Stimulated activated CD8-positive, alpha-beta memory T cell treated with anti-CD3 and anti-CD28 coated beads, Interleukin-2, amount 100 ng/mL, for 1 hour (primary cell): ENCODE measurements at regions not wholly inside any gene's neighbourhood (a gene's known extent, or its start where the extent isn't known, plus 50 kb on each side); places are given as distances from the start of the nearest gene placed in this dataset.

Source experiments
- DNase-seq, 2 donors: peaks; one replicate each; pipeline ENCODE4 v3.0.0-alpha.2; 2020; ENCODE audit warnings: low read depth in 2 of 2

DNA sequence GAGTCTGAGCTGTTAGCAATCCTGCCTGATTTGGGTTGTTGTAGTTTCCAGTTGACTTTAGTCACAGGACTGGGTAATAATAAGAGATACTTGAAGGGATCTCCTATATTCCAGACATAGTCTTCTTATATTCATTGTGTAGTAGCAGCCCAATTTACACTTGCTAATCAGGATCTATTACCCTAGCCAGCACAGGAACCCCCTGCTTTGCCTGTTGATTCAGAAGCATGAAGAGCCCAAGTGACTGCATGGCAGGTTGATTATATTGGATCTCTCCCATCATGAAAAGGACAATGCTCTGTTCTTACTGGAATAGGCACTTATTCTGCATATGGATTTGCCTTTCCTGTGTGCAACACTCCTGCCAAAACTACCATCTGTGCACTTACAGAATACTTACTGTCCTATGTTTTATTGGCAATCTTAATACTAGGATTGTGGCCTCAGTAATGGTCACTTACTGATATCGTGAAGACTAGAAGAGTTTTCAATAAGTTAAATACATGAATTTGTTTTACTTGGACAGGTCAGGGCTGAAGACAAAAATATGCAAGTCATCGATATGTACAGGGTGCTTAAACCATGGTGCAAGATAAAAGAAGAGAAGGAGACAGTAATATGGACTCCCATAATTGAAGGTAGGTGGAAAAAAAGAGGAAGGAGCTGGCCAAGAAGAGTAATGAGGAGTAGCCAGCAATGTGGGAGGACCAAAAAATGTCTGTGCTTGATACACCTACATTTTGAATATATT lies 304.1 kb downstream of the MCTP2 start:
- DNase-seq: no peak

DNA sequence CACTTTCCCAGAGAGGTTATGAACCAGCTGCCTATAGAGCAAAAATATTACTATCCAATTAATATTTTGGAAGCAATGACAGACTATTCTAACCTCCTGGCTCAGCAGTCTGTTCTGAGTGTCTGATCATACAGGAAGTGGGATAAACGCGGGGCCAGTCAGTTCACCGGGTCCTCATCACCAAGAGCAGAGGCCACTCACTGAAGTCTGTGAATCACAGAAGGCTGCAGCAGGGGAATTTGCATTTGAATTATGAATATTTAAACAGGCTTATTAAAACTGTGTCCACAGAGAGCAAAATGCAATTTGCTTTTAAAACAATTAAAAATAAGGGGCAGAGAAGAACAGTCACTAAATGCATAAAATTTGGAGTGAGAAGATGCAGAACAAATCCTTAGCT lies 305.2 kb downstream of the MCTP2 start:
- DNase-seq: no peak

DNA sequence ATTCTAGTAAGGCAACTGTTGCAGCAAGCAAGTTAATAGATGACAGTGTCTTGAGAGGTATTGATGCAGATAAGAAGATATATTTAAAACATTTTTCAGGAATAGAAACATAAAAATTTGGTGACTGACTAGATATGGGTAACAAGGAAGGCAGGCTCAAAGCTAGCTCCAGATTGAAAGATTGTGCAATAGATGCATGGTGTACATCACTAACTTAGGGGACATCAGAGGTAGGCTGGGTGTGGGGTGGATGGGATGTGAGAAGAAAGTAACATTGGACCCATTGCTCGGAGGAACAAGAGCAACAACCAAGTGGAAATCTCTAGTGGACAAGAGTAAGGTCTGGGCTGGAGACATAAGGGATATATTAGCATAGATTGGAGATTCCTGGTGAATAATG lies 306.9 kb downstream of the MCTP2 start:
- no peak for DNase-seq

DNA sequence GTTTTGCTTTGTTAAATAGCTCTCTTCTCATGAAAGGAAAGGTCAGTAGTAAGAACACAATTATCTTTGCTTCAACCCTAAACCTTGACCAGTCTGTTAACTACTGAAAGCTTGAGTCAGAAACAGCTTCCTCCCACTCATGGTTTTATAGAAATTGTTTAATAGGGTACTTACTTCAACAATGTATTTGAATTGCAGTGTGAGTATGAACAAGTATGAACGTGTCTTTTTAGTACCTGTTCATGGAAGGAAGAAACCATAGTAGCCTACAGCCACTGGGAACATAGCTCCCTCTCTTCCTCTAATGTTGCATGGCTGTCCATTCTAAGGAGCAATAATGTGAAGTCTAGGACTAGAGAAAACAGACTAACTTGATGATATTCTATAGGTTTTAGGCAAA lies 311.0 kb downstream of the MCTP2 start:
- no peak for DNase-seq

DNA sequence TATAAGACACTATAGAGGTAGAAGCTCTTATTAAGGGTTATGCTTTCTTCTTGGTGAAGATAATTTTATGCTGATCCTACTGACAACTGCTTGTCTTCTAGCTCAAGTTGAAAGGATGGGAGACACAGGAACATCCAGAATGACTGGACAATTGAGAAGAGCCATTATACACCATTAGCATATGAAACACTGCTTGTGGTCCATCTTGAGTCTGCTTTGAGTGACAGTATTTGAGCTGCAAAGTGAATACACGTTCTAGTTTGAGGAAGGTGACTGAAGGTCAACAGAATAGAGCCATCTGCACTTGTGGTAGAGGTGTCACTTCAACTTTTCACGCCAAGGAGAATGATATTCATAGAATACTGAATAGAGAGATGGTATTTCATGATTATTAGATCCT lies 315.4 kb downstream of the MCTP2 start:
- DNase-seq: no peak

DNA sequence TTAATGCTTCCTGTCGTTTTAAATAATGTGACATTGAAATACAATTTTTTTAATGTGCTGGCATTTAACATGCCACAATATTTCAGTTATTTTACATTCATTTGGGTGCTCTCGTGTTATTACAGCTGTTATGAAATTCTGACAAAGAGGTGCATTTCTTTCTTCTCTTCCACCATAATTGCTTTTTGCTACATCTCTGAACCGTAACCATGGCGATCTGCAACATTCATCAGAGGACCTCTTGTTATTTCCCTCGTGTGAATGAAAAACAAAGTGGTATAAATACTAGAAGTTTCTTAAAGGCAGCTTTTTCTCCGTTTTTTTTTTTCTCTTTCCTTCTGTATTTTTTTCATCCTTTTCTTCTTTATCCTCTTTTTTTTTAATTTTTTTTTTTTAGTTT lies 316.4 kb downstream of the MCTP2 start:
- DNase-seq: no peak

DNA sequence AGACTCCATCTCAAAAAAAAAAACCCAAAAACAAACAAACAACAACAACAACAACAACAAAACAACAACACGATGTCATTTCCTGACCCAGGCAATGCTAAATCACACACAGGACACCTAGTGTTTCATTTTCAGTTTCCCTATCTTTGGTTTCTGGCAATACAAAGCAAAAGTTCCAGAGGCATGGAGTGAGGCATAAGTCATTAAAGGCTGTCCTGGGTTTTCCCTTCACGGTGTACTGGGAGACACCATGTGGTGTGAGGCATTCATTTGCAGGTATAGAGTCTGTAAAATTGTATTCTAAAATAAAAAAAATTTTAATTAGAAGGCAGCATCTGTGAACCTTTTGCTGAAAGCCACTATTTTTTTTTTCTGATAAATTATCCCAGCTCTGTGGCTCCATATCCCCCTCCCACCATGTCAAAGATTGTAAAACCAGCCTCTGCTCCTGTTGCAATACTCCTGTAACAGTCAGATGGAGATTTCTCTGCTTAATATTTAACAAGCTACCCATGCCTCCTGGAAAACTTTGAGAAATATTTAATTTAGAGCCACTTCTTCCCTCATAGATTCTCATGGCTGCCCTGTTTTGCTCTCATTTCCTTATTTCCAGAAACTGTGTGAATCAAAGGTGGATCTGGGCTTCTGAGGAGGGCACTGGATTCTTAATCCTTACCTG lies 324.6 kb downstream of the MCTP2 start:
- DNase-seq: no peak

DNA sequence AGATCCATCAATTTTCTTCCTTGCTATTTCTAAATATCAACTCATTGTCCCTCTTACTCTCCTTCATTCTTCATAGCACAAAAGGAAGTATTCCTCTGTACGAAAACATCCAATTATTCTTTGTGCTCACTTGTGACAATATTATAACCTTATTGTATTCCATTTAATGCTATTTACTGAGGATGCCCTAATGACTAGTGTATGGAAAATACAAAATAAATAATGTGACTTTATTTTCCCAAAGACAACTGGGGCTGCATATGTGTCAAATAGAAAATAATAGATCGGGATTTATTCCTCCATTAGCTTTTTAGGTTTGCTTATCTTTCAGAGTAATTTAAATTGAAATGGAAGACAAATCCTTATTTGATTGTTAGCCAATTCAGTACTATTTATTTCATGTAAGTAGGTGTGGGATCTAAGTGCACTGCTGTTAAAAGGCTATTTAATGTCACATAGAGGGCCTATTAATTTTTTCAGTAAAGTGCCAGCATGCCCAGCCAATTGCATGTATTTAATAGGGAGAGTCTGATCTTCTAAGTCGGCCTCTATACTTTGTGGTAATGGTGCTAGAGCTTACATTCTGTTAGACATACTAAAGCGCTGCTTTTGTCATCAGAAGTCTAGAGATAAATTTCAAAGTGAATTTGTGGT lies 329.8 kb downstream of the MCTP2 start:
- no peak for DNase-seq

DNA sequence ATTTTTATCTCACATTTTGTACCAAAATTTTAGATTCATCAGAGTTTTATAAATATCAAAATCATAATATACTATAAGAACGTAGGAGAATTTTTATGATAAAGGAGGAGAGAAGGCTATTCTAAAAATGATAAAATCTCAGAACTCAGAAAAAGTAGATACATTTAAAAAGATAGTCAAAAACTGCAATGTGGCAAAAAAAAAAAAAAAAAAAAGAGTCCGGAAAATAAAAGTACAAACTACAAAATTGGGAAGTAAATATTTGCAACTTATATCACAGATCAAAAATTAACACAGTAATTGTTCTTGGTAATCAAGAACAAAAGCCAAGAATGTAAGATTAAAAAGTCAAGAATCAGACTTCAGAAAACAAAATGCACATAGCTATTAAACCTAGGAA lies 332.1 kb downstream of the MCTP2 start:
- no peak for DNase-seq

DNA sequence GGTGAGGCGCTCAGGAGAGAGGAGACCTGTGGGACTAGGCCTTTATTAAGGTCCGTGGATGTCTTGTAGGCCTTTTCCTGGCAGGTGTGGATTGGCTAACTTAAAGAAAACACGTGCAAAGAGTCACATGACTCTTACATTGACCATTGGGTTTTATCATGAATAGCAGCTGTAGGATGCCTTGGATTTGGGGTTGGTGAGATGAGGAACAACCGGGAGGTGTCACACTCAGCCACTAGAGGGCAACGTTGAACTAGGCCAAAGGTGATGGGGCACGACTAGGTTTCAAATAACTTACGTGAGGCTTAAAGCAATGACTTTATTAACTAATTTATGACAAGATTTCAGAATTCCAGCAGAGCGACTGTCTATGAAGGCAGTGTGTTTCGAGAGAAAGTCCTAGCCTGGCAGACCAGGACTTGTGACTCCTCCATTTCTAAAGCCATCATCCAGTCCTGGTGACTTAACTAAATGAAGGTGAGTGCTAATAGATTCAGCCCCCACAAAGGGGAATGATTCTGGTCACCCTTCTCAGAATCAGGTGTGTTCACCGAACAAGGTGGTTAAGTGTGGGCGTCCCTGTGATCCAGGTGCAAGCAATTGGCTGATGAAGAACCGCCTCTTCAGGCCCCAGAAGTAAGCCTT lies 345.6 kb downstream of the MCTP2 start:
- DNase-seq: peak in 1 of 2 donors; percentile 9

DNA sequence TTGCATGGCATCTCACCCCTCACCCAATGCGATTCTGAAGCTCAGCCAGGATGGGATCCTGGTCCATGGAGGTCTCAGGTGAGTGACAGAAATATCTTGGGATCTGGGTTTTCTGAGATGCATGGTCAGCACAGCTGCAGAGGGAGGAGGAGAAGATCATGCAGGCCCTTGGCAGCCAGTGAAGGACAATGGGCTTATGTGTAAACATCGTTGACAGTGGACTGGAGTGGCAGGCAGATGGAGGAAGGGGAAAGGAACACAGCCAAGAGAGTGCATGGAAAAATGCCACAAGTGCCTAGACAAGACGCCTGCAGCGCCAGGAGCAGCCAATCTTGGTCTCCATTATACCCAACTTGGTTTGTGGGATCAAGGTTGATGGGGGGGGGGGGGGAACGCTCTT lies 347.9 kb downstream of the MCTP2 start:
- DNase-seq: no peak

DNA sequence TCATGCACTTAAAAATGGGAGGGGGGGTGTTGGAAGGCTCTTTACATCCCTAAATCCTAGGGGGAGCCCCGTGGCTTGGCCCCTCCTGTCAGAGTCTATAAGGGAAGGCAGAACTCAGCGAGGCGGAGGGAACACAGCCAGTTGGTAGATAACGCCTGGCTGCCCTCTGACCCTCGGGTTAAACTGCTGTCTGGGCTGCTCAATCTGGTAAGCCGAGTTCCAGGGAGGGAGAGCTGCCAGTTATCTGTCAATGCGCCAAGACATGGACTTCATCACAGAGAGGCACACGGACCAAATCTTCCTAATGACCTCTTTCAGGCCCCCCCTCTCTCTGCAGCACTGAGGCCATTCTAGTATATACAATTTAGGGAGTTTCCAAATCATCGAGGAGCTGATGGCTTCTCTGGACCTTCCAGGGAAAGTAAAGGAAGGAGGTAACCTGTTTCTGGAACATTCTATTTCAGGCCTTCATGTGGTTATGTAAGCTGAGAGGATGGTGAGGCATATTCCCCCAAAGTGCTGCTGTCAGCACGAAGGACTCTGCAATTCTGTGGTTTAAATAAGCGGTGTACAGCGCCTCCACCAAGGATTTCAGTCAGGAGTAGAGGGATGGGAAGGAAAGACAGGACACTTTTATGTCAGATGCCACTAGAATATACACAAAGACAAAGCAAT lies 349.0 kb downstream of the MCTP2 start:
- DNase-seq: no peak

DNA sequence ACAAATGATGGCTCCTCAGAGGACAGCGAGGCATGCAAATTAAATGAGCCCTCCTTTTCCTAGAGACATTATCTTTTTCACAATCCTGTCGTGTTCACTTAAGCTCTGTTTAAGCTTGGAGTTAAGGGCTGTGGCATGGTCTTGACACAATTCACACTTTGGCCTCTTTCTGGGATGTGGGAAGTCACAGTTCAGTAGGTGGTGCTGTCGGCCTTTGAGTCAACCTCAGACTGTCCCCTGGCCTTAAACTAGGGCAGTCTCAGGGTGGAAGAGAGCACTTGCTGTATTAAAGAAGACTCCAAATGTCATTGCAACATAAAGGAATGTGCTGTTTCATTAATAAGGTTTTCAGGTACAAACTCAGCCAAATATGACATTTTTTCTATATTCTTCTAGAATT lies 351.0 kb downstream of the MCTP2 start:
- no peak for DNase-seq

DNA sequence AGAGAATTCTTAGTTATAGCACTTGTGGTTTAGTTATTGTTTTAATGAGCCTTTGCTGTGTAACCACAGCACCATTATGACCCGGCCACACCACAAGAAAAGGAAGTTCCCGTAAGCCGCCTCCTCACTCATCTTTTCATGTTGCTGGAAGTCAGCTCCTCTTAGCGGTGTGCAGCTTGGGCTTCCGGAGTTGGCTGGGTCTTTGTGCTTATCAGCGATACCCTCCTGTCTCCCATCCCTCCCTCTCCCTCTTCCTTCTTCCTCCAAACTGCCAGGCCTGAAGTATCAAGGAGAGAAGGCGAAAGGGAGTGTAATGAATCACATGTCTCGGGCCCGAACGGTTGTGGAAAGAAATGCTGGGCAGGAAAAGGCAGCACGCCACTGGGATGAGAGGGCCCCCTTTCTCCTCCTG lies 353.5 kb downstream of the MCTP2 start:
- DNase-seq: peak in 1 of 2 donors; percentile 5

DNA sequence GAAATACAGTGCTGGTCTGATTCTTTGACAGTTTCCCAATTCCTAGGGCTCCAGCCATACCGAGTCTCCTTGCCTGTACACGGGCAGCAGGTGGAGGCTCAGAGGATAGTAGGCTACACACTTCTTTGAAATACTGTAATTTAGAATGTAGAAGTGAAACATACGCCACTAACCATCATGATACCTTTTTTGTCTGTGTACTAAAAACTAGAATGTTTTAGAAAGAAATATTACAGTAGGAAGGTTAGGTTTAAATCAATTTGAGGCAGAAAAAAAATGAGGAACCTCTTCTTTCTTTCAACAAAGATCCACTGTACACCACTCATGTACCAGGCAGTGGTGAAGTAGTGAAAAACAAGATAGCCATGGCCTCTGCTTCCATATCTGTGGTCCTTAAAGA lies 354.7 kb downstream of the MCTP2 start:
- DNase-seq: no peak

DNA sequence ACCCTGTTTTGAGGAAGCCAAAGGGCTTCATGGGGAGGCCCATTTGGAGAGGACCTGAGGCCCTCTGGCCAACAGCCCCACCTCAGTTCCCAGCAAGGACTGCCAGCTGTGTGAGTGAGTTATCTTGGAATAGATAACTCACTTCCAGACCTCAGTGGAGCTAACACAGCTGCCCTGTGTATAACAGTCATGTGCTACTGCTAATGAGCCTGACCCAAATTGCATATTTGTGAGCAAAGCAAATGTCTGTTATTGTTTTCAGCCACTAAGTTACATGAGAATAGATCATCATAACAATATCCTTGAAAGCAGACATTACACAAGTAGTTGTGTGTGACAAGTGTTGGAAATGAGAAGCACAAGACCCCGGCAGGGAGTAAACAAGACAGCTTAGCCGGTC lies 355.8 kb downstream of the MCTP2 start:
- no peak for DNase-seq

DNA sequence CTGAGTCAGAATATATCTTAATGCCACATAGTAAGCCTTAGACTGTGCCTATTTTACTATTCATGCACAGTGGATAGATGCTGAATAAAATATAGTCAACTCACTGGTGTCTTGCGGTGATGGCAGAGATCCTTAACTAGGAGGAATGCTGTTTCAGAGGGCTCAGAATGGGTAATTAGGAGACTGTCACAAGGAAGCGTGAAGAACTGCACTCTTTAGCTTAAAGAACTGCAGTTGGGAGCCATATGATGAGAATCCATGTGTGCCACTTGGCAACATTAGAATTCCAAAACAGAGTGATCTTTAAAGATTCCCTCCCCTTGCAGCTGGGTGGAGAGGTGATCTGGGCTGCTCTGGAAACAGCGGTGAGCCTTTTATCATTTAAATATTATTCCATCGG lies 357.6 kb downstream of the MCTP2 start:
- DNase-seq: no peak

DNA sequence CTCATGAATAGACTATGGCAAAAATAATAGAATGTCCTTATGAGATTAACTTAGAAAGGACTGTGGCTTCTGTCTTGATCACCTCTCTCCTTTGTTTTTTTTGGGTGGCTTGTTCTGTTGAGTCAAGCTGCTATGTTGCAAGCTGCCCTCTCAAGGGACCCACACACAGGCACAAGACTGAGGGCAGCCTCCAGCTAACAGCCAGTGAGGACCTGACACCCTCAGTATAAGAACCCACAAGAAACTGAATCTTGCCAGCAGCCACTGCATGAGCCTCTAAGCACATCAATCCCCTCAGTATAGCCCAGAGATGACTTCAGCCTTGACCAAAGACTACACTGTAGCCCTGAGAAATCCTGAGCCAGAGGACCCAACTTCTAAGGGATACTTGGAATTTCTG lies 361.1 kb downstream of the MCTP2 start:
- DNase-seq: no peak

DNA sequence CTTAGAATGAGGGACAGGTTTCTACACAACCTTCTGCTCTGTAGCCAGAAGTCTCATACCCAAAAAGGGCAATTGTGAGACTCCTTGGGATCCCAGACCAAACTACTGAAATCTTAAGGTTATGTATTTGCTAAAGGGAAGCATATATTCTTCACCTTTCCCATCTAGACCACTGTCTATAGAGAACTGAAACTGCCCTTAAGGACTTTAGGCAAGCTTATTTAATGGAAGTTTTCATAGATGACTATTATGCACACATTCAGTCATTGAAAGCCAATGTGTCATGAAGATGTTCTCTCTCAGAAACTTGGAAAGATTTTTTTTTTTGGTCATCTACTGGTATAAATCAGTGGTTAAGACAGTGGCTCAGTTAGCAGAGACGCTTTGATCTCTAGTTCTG lies 365.3 kb downstream of the MCTP2 start:
- no peak for DNase-seq

DNA sequence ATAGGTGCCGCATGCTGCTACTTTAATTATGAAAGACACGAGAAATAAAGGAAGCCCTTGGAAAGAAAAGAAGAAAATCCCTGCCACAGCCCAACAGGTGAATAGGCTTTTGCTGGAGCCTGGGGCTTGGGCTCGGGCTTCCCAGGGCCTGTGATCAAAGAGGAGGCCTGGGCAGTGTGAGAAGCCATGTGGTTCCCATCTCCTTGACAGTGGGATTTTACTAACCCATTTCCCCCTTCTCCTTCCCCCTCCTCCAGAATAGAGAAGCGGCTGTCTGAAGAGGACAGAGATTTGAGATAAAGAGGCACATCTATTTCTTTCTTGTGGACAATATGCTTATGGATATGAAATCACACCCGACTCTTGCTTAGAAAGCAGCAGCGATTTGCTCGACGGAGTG lies 369.1 kb downstream of the MCTP2 start:
- no peak for DNase-seq

DNA sequence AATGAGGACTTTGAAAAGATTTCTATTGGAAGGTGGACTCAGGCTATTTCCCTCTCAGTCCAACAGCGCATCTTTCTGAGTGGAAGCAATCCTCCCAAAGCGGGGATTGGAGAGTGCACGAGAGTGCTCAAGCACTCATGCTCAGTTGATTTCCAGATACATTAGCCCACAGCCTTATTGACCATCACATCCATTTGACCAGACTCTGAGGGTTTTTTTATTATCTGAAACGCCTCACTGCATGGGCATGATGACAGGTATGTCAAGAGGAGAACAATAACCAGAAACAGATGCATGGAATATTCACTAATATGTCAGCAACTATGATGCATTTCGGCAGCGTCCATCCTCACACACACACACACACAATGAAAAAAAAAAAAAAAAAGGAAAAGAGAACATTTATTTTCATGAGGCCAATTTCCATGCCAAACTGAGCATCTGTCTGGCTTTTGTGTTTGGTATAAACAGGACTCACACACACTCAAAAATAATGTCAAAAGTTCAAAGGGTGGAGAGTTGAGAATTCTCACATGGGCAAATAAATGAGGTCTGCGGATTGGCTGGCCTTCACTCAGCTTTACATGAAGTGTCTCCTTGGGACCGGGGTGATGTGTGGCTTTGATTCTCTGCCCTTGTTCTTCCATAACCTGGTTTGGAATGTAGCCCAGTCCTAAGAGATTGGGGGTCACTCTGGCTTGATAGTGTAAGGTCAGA lies 371.6 kb downstream of the MCTP2 start:
- DNase-seq: no peak
